ENCODE measurements at regions not wholly inside any gene's neighbourhood (a gene's known extent, or its start where the extent isn't known, plus 50 kb on each side); places are given as distances from the start of the nearest gene placed in this dataset.

DNA sequence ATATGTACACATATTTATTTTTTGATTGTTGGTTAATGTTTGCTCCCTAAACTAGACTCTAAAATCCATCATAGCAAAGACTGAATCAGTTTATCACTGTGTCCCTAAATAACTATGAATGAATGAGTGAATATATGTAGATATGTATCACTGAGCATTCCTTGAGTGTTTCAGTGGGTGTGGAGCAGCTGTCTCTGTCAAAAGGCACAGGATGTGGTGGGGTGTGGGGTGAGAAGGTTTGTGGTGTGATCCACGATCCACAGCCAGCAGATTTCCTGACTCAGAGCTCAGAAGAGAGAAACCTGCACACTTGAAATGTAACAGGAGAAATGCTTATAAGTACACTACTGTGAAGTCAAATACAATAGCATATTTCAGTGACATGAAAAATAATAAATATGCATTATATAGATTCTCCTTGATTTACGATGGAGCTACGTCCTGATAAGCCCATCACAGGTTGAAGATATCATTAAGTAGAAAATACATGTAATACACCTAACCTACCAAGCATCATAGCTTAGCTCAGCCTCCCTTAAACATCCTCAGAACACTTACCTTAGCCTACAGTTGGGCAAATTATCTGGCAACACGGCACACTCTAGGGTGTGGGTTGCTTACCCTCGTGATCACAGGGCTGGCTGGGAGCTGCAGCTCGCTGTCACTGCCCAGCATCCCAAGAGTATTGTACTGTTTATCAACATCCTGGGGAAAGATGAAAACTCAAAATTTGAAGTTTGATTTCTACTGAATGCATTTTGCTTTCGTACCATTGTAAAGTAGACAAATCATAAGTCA is 287.0 kb downstream of the GAS1 start:
- DNase-seq (peak; percentile 94), ATAC-seq (ENCODE audit: low read depth) (peak; percentile 96)
- 0 out of 2 replicates have a peak overlapping the region, but pooled peaks have one; percentile 43 for H3K18ac ChIP-seq (ENCODE audit: low read depth, low read length)
- WGBS, 2 experiments (ENCODE audit: extremely low coverage in 2 of 2, insufficient read length in 1 of 2) = no CpG with 5 or more reads among the region's 7 CpGs
- peak overlapping the region; percentile 7; the same call in 1 of the 3 replicates for H2BK15ac ChIP-seq (ENCODE audit: low read depth, low read length)
- H3K9ac ChIP-seq (ENCODE audit: low read depth, low read length) = no peak overlapping the region
- H3K79me1 ChIP-seq (ENCODE audit: low read depth in 1 of 2, low read length in 2 of 2) = no peaks in the 10 kb centered on the region
- intact Hi-C loops (cut with micrococcal nuclease) = no loop called here
- H3K27ac ChIP-seq (ENCODE audit: insufficient read depth, low read length) = 0 out of 2 replicates have a peak overlapping the region, but pooled peaks have one; percentile 14
- dilution Hi-C loops (cut with HindIII; ENCODE audit: low sequenced_read_pairs, unreplicated experiment) = no loop called here
- peak overlapping the region; percentile 36; the same call in 1 of the 2 replicates for H2BK20ac ChIP-seq (ENCODE audit: low read depth, low read length)
- H3K9me3 ChIP-seq (ENCODE audit: control insufficient read depth, insufficient read depth, low read length) = no peaks in the 10 kb centered on the region
- peak overlapping the region; percentile 26 for H3K4ac ChIP-seq (ENCODE audit: low read depth, low read length)
- no peaks in the 10 kb centered on the region for H3K27me3 ChIP-seq (ENCODE audit: control insufficient read depth, insufficient read depth, low read length)
- H4K20me1 ChIP-seq (ENCODE audit: insufficient read depth, low read length) = no peaks in the 10 kb centered on the region
- in situ Hi-C loops (cut with MboI; ENCODE audit: low sequenced_read_pairs) = no loop called here
- H3K36me3 ChIP-seq (ENCODE audit: control insufficient read depth, insufficient read depth, low read length) = no peaks in the 10 kb centered on the region
- H3K4me3 ChIP-seq (ENCODE audit: insufficient read depth, low read depth, low read length) = no peak overlapping the region
- CTCF ChIA-PET = no interaction called here
- POLR2A ChIA-PET (ENCODE audit: unreplicated experiment) = interaction anchor here (0.6 kb wide), 1 partner anchor 419 kb away, joined by 4 read pairs; no protein-coding TSS in a partner anchor
- TF ChIP-seq RCOR1 (IDR thresholded peaks at IDR 0.05; ENCODE audit: insufficient replicate concordance, low read length) (peak; percentile 71), MAFK (IDR thresholded peaks at IDR 0.05; ENCODE audit: low read depth, low read length) (peak; percentile 21; the same call in 1 of the 2 replicates), RAD21 (IDR thresholded peaks at IDR 0.05; ENCODE audit: low read length) (no peak), BHLHE40 (IDR thresholded peaks at IDR 0.05; ENCODE audit: low read depth, low read length) (peak; percentile 66; the same call in 1 of the 2 replicates)
- TF ChIP-seq, protein P1, sequence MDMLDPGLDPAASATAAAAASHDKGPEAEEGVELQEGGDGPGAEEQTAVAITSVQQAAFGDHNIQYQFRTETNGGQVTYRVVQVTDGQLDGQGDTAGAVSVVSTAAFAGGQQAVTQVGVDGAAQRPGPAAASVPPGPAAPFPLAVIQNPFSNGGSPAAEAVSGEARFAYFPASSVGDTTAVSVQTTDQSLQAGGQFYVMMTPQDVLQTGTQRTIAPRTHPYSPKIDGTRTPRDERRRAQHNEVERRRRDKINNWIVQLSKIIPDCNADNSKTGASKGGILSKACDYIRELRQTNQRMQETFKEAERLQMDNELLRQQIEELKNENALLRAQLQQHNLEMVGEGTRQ (IDR thresholded peaks at IDR 0.05; ENCODE audit: low read depth, low read length) = no peak
- TF ChIP-seq, protein P2, sequence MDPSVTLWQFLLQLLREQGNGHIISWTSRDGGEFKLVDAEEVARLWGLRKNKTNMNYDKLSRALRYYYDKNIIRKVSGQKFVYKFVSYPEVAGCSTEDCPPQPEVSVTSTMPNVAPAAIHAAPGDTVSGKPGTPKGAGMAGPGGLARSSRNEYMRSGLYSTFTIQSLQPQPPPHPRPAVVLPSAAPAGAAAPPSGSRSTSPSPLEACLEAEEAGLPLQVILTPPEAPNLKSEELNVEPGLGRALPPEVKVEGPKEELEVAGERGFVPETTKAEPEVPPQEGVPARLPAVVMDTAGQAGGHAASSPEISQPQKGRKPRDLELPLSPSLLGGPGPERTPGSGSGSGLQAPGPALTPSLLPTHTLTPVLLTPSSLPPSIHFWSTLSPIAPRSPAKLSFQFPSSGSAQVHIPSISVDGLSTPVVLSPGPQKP (IDR thresholded peaks at IDR 0.05; ENCODE audit: borderline replicate concordance, low read depth, low read length) = no peak
- H3K4me2 ChIP-seq (ENCODE audit: low read depth, low read length) = no peak overlapping the region
- no peaks in the 10 kb centered on the region; the same call in 1 of the 2 replicates for H3K9me1 ChIP-seq (ENCODE audit: insufficient read depth, low read length)
- H3K56ac ChIP-seq (ENCODE audit: extremely low read depth, insufficient read depth, low read length) = no peak overlapping the region
- no TSS peak for BruUV-seq (replicated peaks)
- H4K91ac ChIP-seq (ENCODE audit: insufficient read depth, low read depth, low read length) = peak overlapping the region; percentile 1; the same call in 1 of the 2 replicates
- H3K14ac ChIP-seq (replicated peaks; ENCODE audit: low read depth, low read length) = no peak overlapping the region; the same call in 1 of the 2 replicates
- no peak overlapping the region for H2AFZ ChIP-seq (replicated peaks; ENCODE audit: low read length, poor library complexity)
- H4K5ac ChIP-seq (ENCODE audit: low read depth, low read length) = no peak overlapping the region
- peak overlapping the region; percentile 25; the same call in 1 of the 2 replicates for H2AK5ac ChIP-seq (ENCODE audit: low read depth, low read length)
- no peak overlapping the region for H2BK5ac ChIP-seq (ENCODE audit: low read depth, low read length, poor library complexity, severe bottlenecking)
- peaks cover 2% of the 10 kb centered on the region for H3K4me1 ChIP-seq (ENCODE audit: control insufficient read depth, insufficient read depth, low read length)
- no peak overlapping the region for H2AK9ac ChIP-seq (replicated peaks; ENCODE audit: low read depth, low read length, poor library complexity)
- H3K23ac ChIP-seq (ENCODE audit: low read depth, low read length) = no peak overlapping the region
- peak overlapping the region; percentile 20; the same call in 1 of the 2 replicates for H2BK120ac ChIP-seq (ENCODE audit: low read depth, low read length)
- H4K8ac ChIP-seq (ENCODE audit: low read depth in 2 of 2, low read length in 2 of 2) = no peak overlapping the region
